Heart right ventricle (tissue), 16 donors: ENCODE measurements at regions not wholly inside any gene's neighbourhood (a gene's known extent, or its start where the extent isn't known, plus 50 kb on each side); places are given as distances from the start of the nearest gene placed in this dataset.

Experiments used
- ATAC-seq, 8 donors: fragments of 200-7000 bp; cut with Tn5 transposase; one replicate each; pipeline ENCODE4 v1.9.1; 2020; ENCODE audit warnings: mild to moderate bottlenecking in 8 of 8, moderate library complexity in 8 of 8, moderate number of reproducible peaks in 1 of 8
- DNase-seq, 2 donors: peaks; one replicate each; pipeline ENCODE4 v3.0.0-alpha.2; 2020
- H3K27ac ChIP-seq, 10 donors: fragments of 200-600 bp; sonication (generic) in 2 of 10; one replicate each; pipeline versions ENCODE4 v1.5.0 to v1.8.0; 2020 to 2022; ENCODE audit warnings: mild to moderate bottlenecking in 3 of 10
- H3K27me3 ChIP-seq, 7 donors: fragments of 200-600 bp; one replicate each; pipeline ENCODE4 v1.8.0; 2021 to 2022; ENCODE audit warnings: mild to moderate bottlenecking in 2 of 7
- H3K36me3 ChIP-seq, 9 donors: fragments of 200-600 bp; sonication (generic) in 1 of 9; one replicate each; pipeline versions ENCODE4 v1.5.0 to v1.8.0; 2020 to 2022; ENCODE audit warnings: mild to moderate bottlenecking in 2 of 9
- H3K4me1 ChIP-seq, 9 donors: fragments of 200-600 bp; sonication (generic) in 1 of 9; one replicate each; pipeline versions ENCODE4 v1.5.0 to v1.8.0; 2020 to 2022; ENCODE audit warnings: mild to moderate bottlenecking in 4 of 9
- H3K4me3 ChIP-seq, 10 donors: fragments of 200-600 bp; sonication (generic) in 2 of 10; one replicate each; pipeline versions ENCODE4 v1.5.0 to v1.8.0; 2020 to 2022; ENCODE audit warnings: mild to moderate bottlenecking in 7 of 10, moderate library complexity in 2 of 10
- H3K9me3 ChIP-seq, 11 donors: fragments of 200-600 bp in 10 of 11; sonication (generic) in 2 of 11; one replicate each; pipeline versions ENCODE4 v1.5.0 to v1.8.0; 2013 to 2022; ENCODE audit warnings: mild to moderate bottlenecking in 2 of 11, control low read depth in 1 of 11, moderate library complexity in 1 of 11
- CTCF ChIP-seq, 9 donors: fragments of 200-600 bp; sonication (generic) in 2 of 9; IDR thresholded peaks; one replicate each; pipeline versions ENCODE4 v1.5.0 to v1.8.0; 2021 to 2022; ENCODE audit warnings: antibody characterized with exemption in 9 of 9, mild to moderate bottlenecking in 5 of 9, moderate library complexity in 1 of 9
- WGBS, 2 donors: extraction: QIAGEN DNeasy Blood & Tissue Kit; methylation state at CpG; one replicate each; pipeline ENCODE4 v1.1.7; 2013; ENCODE audit warnings: inconsistent platforms in 1 of 2; 5-methylcytosine and 5-hydroxymethylcytosine counted together
- intact Hi-C, 10 donors: fragments of 100-400 bp; cut with DNase I; formaldehyde crosslinking; loops; one replicate each; pipeline versions ENCODE4 v1.11.1 to v1.14.2; 2022
- donor health status: Arrhythmogenic right ventricular cardiomyopathy.
- donor health status: ischemic (EF 13 %, LVEDD 7.1; RV severe dilation, severe dysfunction).
- donor health status: healthy with polysubstance abuse.
- donor health status: DM: no; HTN: yes; CAD: no.
- donor health status: DM: no; HTN: no; CAD: no.
- donor health status: ischemic (EF 25% LVEDD 6.9; RV normal size, moderate dysfunction).
- donor health status: ischemic (EF 25% LVEDD 5.7; RV mildly dilated, moderate dysfunction).
- donor health status: healthy.
- donor health status: DM: yes; HTN: yes; CAD: no.
- donor health status: Ischemic cardiomyopathy.
- donor health status: ischemic (EF 35%, LVEDD 5.7; RV mildly dilated, moderate dysfunction).
- donor health status: nonischemic (EF 11% LVEDD 7.7; RV severe dilation, severe dysfunction).
- donor health status: DM: yes; HTN: yes; CAD: no.
- donor health status: PGD.
- donor health status: ischemic (EF 29% LVEDD 5.4; RV normal size, mild dysfunction).
- donor health status: nonischemic (EF 23%, LVEDD 6.1; RV moderate dilation, normal function).

- H3K27ac ChIP-seq = no peak overlapping the region
- H3K4me1 ChIP-seq = peaks cover 0 to 11% (median 5%) of the 10 kb centered on the region in 9 donors
- H3K9me3 ChIP-seq = peaks cover 0 to 25% (median 0%) of the 10 kb centered on the region in 11 donors
- WGBS, 2 donors = 13 to 16% methylated on average over 4 of the region's 4 CpGs
- TF ChIP-seq CTCF (IDR thresholded peaks at IDR 0.05) = peak; percentile 40 to 82 (median 61)
- no peaks in the 10 kb centered on the region for H3K36me3 ChIP-seq
- ATAC-seq = peak in 2 of 8 donors; percentile 33 to 57
- H3K27me3 ChIP-seq = no peaks in the 10 kb centered on the region
- H3K4me3 ChIP-seq = no peak overlapping the region
- no peak for DNase-seq
- intact Hi-C loops = loop anchor here (2.0 to 10.0 kb wide), 14 partner anchors 132 to 1088 kb away; no protein-coding TSS in a partner anchor
These were observed 259.2 kb downstream of the RFC3 start for GRCh38 chr13:34076943-34077703.

GRCh38 chr13:34078334-34078999 lies 260.5 kb downstream of the RFC3 start:
- WGBS, 2 donors = 67 to 77% methylated on average over 2 of the region's 2 CpGs

GRCh38 chr13:34085204-34085603 lies 267.3 kb downstream of the RFC3 start:
- H3K27ac ChIP-seq = no peak overlapping the region
- no peaks in the 10 kb centered on the region for H3K27me3 ChIP-seq
- peaks cover 0 to 5% (median 0%) of the 10 kb centered on the region in 11 donors for H3K9me3 ChIP-seq
- TF ChIP-seq CTCF (IDR thresholded peaks at IDR 0.05) = no peak
- 74 to 87% methylated on average over 2 of the region's 2 CpGs for WGBS, 2 donors
- H3K36me3 ChIP-seq = no peaks in the 10 kb centered on the region
- intact Hi-C loops = loop anchor here in 2 of 10 donors (10.0 kb wide), 2 partner anchors 1070 to 1080 kb away; no protein-coding TSS in a partner anchor
- no peaks in the 10 kb centered on the region for H3K4me1 ChIP-seq
- no peak for DNase-seq
- no peak overlapping the region for H3K4me3 ChIP-seq
- no peak for ATAC-seq

More at GRCh38 chr13:34078334-34078999, 260.5 kb downstream of the RFC3 start:
- Histone ChIP-seq H3K4me1 (peaks cover 0 to 11% (median 5%) of the 10 kb centered on the region in 9 donors), H3K36me3 (no peaks in the 10 kb centered on the region), H3K4me3 (no peak overlapping the region), H3K9me3 (peaks cover 0 to 18% (median 0%) of the 10 kb centered on the region in 11 donors), H3K27me3 (no peaks in the 10 kb centered on the region), H3K27ac (no peak overlapping the region)
- ATAC-seq (no peak), DNase-seq (no peak)
- intact Hi-C loops = loop anchor here (5.0 to 10.0 kb wide), 10 partner anchors 134 to 1086 kb away; no protein-coding TSS in a partner anchor
- TF ChIP-seq CTCF (IDR thresholded peaks at IDR 0.05) = no peak

- H3K4me1 ChIP-seq = no peaks in the 10 kb centered on the region
- no peak overlapping the region for H3K27ac ChIP-seq
- no peak overlapping the region for H3K4me3 ChIP-seq
- 92% methylated on average over 2 of the region's 2 CpGs for WGBS, 2 donors
- no peaks in the 10 kb centered on the region for H3K27me3 ChIP-seq
- H3K36me3 ChIP-seq = no peaks in the 10 kb centered on the region
- intact Hi-C loops = loop anchor here in 2 of 10 donors (10.0 kb wide), 2 partner anchors 1069 to 1079 kb away; no protein-coding TSS in a partner anchor
- ATAC-seq (no peak), DNase-seq (no peak)
- no peak for TF ChIP-seq CTCF (IDR thresholded peaks at IDR 0.05)
- H3K9me3 ChIP-seq = peaks cover 0 to 5% (median 0%) of the 10 kb centered on the region in 11 donors
These were observed 268.3 kb downstream of the RFC3 start for GRCh38 chr13:34086281-34086680.
